ENCODE measurements at regions not wholly inside any gene's neighbourhood (a gene's known extent, or its start where the extent isn't known, plus 50 kb on each side); places are given as distances from the start of the nearest gene placed in this dataset.
"Not testable (repeated sequence)": the region's sequence is repeated elsewhere in the genome, so short reads cannot be mapped to it uniquely, and the experiment has no call there.

DNA sequence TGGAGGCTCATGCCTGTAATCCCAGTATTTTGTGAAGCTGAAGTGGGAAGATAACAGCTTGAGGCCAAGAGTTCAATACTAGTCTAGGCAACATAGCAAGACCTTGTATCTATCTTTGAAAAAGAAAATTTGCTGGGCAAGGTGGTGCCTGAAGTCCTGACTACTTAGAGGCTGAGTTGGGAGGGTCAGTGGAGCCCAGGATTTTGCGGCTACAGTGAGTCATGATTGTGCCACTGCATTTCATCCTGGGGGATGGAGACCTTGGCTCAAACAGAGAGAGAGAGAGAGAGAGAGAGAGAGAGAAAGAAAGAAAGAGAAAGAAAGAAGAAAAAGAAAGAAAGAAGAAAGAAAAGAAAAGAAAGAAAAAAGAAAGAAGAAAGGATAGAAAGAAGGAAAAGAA is 1872.3 kb upstream of the PCDH20 start:
- no peaks in the 10 kb centered on the region for H3K36me3 Mint-ChIP-seq (ENCODE audit: low read depth)
- no peak for DNase-seq (ENCODE audit: low spot score)
- H3K27ac Mint-ChIP-seq = no peak overlapping the region
- no peak overlapping the region for H3K4me3 Mint-ChIP-seq
- H3K9me3 Mint-ChIP-seq = peaks cover 24% of the 10 kb centered on the region
- no peaks in the 10 kb centered on the region for H3K27me3 Mint-ChIP-seq (ENCODE audit: low read depth)
- H3K4me1 Mint-ChIP-seq (ENCODE audit: low read depth) = no peaks in the 10 kb centered on the region

DNA sequence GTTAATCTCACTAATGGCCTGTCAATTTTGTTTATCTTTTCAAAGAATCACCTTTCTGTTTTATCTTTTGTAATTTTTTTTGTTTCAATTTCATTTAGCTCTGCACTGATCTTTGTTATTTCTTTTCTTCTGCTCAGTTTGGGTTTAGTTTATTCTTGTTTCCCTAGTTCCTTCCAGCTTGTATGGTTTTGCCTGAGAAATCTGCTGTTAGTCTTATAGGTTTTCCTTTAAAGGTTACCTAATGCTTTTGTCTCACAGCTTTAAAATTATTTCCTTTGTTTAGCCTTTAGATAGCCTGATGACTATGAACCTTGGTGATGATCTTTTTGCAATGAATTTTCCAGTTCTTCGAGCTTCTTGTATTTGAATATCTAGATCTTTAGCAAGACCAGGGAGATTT is 1869.8 kb upstream of the PCDH20 start:
- no peaks in the 10 kb centered on the region for H3K27me3 Mint-ChIP-seq (ENCODE audit: low read depth)
- H3K36me3 Mint-ChIP-seq (ENCODE audit: low read depth) = no peaks in the 10 kb centered on the region
- H3K4me3 Mint-ChIP-seq = no peak overlapping the region
- no peak for DNase-seq (ENCODE audit: low spot score)
- peaks cover 21% of the 10 kb centered on the region for H3K9me3 Mint-ChIP-seq
- H3K27ac Mint-ChIP-seq = no peak overlapping the region
- H3K4me1 Mint-ChIP-seq (ENCODE audit: low read depth) = no peaks in the 10 kb centered on the region

DNA sequence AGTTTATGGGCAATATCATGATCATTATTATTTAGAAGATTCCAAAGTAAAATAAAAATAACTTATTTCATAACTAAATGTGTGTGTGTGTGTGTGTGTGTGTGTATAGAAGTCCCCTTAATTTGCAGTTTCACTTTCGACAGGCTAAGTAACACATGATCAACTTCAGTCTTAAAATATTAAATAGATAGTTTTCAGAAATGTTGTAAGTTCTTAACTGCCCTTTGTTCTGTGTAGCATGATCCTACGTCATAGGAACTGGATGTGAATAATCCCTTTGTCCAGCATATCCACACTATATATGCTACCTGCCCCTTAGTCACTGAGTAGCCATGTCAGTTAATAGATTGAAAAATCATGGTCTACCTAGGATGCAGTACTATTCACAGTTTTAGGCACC is 1863.5 kb upstream of the PCDH20 start:
- no peaks in the 10 kb centered on the region for H3K4me1 Mint-ChIP-seq (ENCODE audit: low read depth)
- DNase-seq (ENCODE audit: low spot score) = no peak
- no peaks in the 10 kb centered on the region for H3K27me3 Mint-ChIP-seq (ENCODE audit: low read depth)
- H3K9me3 Mint-ChIP-seq = peaks cover 28% of the 10 kb centered on the region
- no peaks in the 10 kb centered on the region for H3K36me3 Mint-ChIP-seq (ENCODE audit: low read depth)
- H3K27ac Mint-ChIP-seq = no peak overlapping the region
- no peak overlapping the region for H3K4me3 Mint-ChIP-seq

DNA sequence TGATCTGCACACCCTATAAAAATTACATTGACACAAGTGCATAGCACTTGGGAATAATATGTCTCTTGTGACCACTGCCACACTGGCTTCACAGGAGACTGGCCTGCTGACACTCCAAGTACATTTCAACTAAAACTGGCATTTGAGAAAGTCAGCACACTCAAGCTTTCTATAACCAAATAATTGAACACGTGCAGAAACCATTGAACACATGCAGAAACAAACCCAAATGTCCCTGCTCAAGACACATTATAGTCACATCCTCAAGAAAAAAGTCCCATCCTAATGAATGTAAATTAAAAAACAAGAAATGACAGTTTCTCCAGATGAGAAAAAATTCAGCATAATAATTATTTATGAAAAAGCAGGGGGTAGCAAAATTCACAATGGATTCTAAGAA is 1859.1 kb upstream of the PCDH20 start:
- DNase-seq (ENCODE audit: low spot score) = no peak
- Mint-ChIP-seq H3K4me3 (no peak overlapping the region), H3K9me3 (peaks cover 26% of the 10 kb centered on the region), H3K27me3 (ENCODE audit: low read depth) (no peaks in the 10 kb centered on the region), H3K4me1 (ENCODE audit: low read depth) (no peaks in the 10 kb centered on the region), H3K27ac (no peak overlapping the region), H3K36me3 (ENCODE audit: low read depth) (no peaks in the 10 kb centered on the region)

DNA sequence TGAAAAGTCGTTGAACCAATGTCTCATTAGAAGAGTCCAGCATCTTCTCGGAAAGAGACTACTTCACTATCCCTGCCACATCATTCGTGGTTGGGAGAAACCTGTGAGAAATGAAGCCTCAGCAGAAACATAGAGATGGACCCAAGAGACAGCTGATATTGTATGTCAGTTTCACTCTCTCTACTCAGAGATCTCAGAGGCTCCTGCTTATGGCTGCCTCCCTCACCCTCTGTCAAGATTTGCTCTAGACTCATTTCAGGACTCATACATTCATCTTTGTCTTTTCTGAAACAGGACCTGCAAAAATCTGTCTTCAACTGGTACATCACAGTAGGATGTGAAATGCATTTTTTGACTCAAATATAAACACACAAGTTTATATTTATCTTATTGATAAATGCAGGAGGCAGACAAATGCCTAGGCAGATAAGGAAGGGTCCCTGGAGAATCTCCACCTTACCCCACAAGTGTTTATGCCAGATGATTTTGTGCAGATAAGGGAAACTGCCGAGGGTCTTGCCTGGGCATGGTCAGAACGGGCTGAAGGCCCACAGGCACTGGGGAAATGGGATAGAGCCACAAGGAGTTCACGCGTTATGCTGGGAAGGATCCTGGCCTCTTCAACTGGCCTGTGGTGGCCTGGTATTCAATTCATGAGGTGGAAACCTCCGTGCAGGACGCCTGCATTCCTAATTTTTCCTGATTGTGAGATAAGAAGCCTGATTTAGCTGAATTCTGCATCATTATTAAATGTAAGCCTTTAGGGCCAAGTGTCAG is 1834.0 kb upstream of the PCDH20 start:
- H3K27ac Mint-ChIP-seq = no peak overlapping the region
- DNase-seq (ENCODE audit: low spot score) = no peak
- peaks cover 9% of the 10 kb centered on the region for H3K9me3 Mint-ChIP-seq
- H3K27me3 Mint-ChIP-seq (ENCODE audit: low read depth) = no peaks in the 10 kb centered on the region
- H3K4me1 Mint-ChIP-seq (ENCODE audit: low read depth) = no peaks in the 10 kb centered on the region
- no peak overlapping the region for H3K4me3 Mint-ChIP-seq
- H3K36me3 Mint-ChIP-seq (ENCODE audit: low read depth) = no peaks in the 10 kb centered on the region

DNA sequence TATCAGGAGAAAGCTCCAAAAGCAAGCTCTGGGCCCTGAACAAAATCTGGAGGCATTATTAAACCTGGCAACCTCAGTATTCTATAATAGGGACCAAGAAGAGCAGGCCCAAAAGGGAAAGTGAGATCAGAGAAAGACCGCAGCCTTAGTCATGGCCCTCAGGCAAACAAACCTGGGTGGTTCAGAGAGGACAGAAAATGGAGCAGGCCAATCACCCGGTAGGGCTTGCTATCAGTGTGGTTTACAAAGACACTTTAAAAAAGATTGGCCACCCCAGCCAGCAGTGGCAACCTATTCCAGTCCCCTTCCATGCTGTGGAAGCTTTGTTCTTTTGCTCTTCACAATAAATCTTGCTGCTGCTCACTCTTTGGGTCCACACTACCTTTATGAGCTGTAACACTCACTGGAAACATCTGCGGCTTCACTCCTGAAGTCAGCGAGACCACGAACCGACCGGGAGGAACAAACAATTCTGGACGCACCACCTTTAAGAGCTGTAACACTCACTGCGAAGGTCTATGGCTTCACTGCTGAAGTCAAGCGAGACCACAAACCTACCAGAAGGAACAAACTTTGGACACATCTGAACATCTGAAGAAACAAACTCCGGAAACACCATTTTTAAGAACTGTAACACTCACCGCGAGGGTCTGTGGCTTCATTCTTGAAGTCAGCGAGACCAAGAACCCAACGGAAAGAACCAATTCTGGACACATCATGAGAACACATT is 1821.2 kb upstream of the PCDH20 start:
- not testable (repeated sequence) for DNase-seq (ENCODE audit: low spot score); H3K4me3 Mint-ChIP-seq; H3K27me3 Mint-ChIP-seq (ENCODE audit: low read depth); H3K4me1 Mint-ChIP-seq (ENCODE audit: low read depth); H3K27ac Mint-ChIP-seq; H3K36me3 Mint-ChIP-seq (ENCODE audit: low read depth)
- peaks cover 35% of the 10 kb centered on the region for H3K9me3 Mint-ChIP-seq

DNA sequence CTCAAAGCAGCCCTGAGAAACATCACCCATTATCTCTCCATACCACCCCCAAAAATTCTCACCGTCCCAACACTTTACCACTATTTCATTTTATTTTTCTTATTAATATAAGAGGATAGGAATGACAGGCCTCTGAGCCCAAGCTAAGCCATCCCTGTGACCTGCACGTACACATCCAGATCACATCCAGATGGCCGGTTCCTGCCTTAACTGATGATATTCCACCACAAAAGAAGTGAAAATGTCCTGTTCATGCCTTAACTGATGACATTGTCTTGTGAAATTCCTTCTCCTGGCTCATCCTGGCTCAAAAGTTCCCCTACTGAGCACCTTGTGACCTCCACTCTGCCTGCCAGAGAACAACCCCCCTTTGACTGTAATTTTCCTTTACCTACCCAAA is 1802.9 kb upstream of the PCDH20 start:
- not testable (repeated sequence) for H3K4me3 Mint-ChIP-seq; H3K27me3 Mint-ChIP-seq (ENCODE audit: low read depth); H3K4me1 Mint-ChIP-seq (ENCODE audit: low read depth); DNase-seq (ENCODE audit: low spot score); H3K36me3 Mint-ChIP-seq (ENCODE audit: low read depth); H3K27ac Mint-ChIP-seq
- peaks cover 50% of the 10 kb centered on the region for H3K9me3 Mint-ChIP-seq

DNA sequence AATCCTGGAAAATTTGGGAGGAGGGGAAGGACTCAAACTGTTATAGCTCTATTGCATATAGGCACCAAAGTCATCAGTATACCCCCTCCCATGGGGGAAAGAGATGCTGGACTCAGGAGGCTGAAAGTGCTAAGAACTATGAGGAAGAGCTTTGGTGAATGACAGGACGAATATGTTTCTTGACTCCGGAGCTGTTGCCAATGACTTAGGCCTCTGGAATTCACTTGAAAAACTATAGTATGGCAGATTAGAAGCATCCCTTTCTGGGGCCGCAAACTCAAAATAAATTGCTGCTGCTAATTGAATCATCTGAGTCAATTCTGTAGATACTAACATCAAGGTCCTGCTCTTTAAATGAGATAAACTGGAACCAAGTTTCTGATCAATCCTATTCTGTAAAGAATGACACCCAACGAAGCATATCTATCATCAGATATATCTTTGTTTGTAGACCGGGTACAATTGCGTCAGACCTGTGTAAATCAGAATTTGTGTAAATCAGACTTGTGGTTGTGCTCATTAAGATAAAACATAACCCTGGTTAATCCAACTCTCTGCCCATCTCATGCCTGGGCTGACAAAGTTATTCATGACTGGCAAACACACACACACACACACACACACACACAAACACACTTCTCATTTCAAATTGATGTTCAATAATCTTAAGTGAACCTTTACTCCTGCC is 1793.8 kb upstream of the PCDH20 start:
- H3K27ac Mint-ChIP-seq = no peak overlapping the region
- no peak for DNase-seq (ENCODE audit: low spot score)
- H3K27me3 Mint-ChIP-seq (ENCODE audit: low read depth) = no peaks in the 10 kb centered on the region
- H3K36me3 Mint-ChIP-seq (ENCODE audit: low read depth) = no peaks in the 10 kb centered on the region
- no peak overlapping the region for H3K4me3 Mint-ChIP-seq
- H3K4me1 Mint-ChIP-seq (ENCODE audit: low read depth) = no peaks in the 10 kb centered on the region
- H3K9me3 Mint-ChIP-seq = peaks cover 40% of the 10 kb centered on the region

DNA sequence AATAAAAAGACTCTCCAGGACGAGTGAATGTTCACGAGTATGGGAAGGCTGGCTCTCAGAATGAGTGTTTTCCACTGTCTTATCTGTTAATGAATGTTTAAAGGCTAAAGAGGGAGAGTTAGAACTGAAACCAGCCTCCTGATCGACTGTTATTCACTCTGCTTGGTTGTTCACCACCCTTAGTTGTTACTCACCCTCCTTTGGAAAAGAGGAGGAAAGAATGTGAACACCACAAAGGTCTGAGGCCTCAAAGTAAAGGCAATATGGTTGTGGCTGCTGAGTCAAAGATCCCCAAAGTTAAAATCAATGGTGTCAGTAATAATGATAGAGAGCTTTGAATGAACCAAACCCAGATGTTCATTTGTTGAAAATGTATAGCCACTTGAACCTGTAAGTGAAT is 1793.2 kb upstream of the PCDH20 start:
- no peak for DNase-seq (ENCODE audit: low spot score)

DNA sequence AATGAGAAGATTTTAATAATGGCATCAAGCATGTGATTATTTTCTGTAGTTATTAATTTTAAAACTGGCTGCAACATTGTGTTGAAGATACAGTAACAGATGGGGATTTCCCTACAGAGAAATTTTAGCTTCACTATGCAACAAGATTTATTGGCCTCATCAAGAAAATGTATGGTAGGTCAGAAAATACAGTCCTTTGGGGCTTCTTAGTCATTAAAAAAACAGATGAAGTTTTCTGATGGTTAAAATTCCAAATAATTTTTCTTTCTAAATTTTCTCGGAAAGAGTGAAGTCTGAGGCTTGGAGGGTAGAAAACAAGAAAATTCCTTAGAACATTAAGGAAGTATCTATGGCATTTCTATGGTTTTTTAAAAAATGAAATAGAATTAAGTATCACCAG is 1790.8 kb upstream of the PCDH20 start:
- no peak overlapping the region for H3K27ac Mint-ChIP-seq
- H3K36me3 Mint-ChIP-seq (ENCODE audit: low read depth) = no peaks in the 10 kb centered on the region
- peaks cover 31% of the 10 kb centered on the region for H3K9me3 Mint-ChIP-seq
- no peak for DNase-seq (ENCODE audit: low spot score)
- no peaks in the 10 kb centered on the region for H3K4me1 Mint-ChIP-seq (ENCODE audit: low read depth)
- H3K4me3 Mint-ChIP-seq = no peak overlapping the region
- H3K27me3 Mint-ChIP-seq (ENCODE audit: low read depth) = no peaks in the 10 kb centered on the region

More for the DNA sequence above, 1793.2 kb upstream of the PCDH20 start:
- H3K9me3 Mint-ChIP-seq = peaks cover 39% of the 10 kb centered on the region
- no peak overlapping the region for H3K4me3 Mint-ChIP-seq
- no peaks in the 10 kb centered on the region for H3K36me3 Mint-ChIP-seq (ENCODE audit: low read depth)
- H3K27me3 Mint-ChIP-seq (ENCODE audit: low read depth) = no peaks in the 10 kb centered on the region
- H3K27ac Mint-ChIP-seq = no peak overlapping the region
- H3K4me1 Mint-ChIP-seq (ENCODE audit: low read depth) = no peaks in the 10 kb centered on the region

DNA sequence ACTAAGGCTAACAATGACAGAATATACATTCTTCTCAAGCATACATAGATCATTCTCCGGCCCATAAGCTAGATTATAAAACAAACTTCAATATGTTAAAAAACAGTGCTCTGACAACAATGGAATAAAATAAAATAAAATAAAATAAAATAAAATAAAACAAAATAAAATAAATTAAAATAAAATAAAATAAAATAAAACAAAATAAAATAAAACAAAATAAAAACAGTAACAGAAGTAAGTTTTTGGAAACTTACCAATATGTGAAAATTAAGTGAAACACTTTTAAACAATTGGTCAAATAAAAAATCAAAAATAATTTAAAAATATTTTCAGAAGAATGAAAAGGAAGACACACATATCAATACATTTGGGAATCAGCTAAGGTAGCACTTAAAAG is 1785.8 kb upstream of the PCDH20 start:
- no peaks in the 10 kb centered on the region for H3K36me3 Mint-ChIP-seq (ENCODE audit: low read depth)
- no peaks in the 10 kb centered on the region for H3K4me1 Mint-ChIP-seq (ENCODE audit: low read depth)
- H3K27me3 Mint-ChIP-seq (ENCODE audit: low read depth) = no peaks in the 10 kb centered on the region
- no peak overlapping the region for H3K27ac Mint-ChIP-seq
- no peak overlapping the region for H3K4me3 Mint-ChIP-seq
- no peak for DNase-seq (ENCODE audit: low spot score)
- peaks cover 17% of the 10 kb centered on the region for H3K9me3 Mint-ChIP-seq

DNA sequence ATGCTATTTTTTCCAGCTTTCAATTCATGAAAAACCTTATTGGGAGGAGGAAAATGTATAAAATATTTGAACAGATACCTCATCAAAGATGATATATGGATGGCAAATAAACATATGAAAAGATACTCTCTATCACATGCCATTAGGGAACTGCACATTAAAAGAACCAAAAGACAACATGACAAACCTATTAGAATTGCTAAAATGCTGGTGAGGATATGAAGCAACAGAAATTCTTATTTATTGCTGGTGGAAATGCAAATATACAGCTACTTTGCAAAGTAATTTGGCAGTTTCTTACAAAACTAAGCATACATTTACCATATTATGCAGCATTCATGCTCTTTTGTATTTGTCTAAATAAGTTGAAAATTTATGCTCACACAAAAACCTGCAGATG is 1783.9 kb upstream of the PCDH20 start:
- Mint-ChIP-seq H3K36me3 (ENCODE audit: low read depth) (no peaks in the 10 kb centered on the region), H3K4me1 (ENCODE audit: low read depth) (no peaks in the 10 kb centered on the region), H3K27me3 (ENCODE audit: low read depth) (no peaks in the 10 kb centered on the region), H3K27ac (no peak overlapping the region), H3K4me3 (no peak overlapping the region), H3K9me3 (peaks cover 14% of the 10 kb centered on the region)
- no peak for DNase-seq (ENCODE audit: low spot score)

DNA sequence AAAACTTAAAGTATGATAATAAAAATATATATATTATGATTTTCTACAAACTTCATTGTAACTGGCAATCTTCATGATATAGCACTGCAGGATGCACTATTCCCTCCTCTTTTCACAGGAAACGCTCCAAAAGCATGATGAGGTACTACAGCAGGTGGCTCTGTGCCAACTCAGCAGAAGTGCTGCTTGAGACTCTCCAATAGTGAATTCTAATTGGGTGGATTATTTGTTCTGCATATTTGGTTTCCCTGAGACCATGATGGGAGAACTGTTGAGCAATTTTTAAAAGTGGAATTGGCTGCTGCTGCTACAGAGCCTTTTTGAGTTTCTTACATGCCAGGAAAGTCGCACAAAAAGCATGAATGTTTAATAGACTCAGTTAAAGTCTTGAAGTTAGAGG is 1782.4 kb upstream of the PCDH20 start:
- DNase-seq (ENCODE audit: low spot score) = no peak
- no peaks in the 10 kb centered on the region for H3K36me3 Mint-ChIP-seq (ENCODE audit: low read depth)
- no peak overlapping the region for H3K27ac Mint-ChIP-seq
- no peak overlapping the region for H3K4me3 Mint-ChIP-seq
- H3K4me1 Mint-ChIP-seq (ENCODE audit: low read depth) = no peaks in the 10 kb centered on the region
- H3K27me3 Mint-ChIP-seq (ENCODE audit: low read depth) = no peaks in the 10 kb centered on the region
- peaks cover 11% of the 10 kb centered on the region for H3K9me3 Mint-ChIP-seq

DNA sequence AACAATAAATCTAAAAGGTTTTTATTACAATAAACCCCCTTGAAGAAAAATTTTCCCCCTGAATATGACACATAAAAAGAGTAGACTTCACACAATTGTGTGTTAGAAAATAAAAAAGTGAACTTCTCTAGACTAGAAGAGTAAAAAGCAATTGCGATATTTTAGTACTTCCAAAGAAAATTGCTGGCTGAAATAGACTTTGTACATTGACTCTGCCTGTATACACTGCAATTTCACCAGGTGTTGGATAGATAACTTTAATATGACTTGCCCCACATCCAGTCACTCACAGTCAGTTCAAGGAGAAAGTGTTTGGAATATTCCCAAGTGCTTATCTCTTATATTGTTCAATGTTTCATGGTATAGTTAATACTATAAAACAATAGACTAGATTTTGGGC is 1780.1 kb upstream of the PCDH20 start:
- no peak for DNase-seq (ENCODE audit: low spot score)
- no peak overlapping the region for H3K4me3 Mint-ChIP-seq
- H3K9me3 Mint-ChIP-seq = peaks cover 18% of the 10 kb centered on the region
- H3K36me3 Mint-ChIP-seq (ENCODE audit: low read depth) = no peaks in the 10 kb centered on the region
- H3K27me3 Mint-ChIP-seq (ENCODE audit: low read depth) = no peaks in the 10 kb centered on the region
- H3K4me1 Mint-ChIP-seq (ENCODE audit: low read depth) = no peaks in the 10 kb centered on the region
- no peak overlapping the region for H3K27ac Mint-ChIP-seq
